ENCODE measurements at regions not wholly inside any gene's neighbourhood (a gene's known extent, or its start where the extent isn't known, plus 50 kb on each side); places are given as distances from the start of the nearest gene placed in this dataset.
"Not testable (repeated sequence)": the region's sequence is repeated elsewhere in the genome, so short reads cannot be mapped to it uniquely, and the experiment has no call there.

DNA sequence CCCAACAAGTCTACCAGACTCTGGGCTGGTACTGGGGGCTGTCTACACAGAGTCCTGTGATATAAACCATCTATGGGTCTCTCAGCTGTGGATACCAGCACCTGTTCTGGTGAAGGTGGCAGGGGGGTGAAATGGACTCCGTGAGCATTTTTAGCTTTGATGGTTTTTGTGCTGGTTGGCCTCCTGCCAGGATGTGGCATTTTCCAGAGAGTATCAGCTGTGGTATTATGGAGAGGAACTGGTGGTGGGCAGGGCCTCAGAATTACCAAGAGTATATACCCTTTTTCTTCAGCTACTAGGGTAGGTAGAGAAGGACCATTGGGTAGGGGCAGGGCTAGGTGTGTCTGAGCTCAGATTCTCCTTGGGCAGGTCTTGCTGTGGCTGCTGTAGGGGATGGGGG lies 1920.9 kb upstream of the PCDH20 start:
- DNase-seq = no peak

DNA sequence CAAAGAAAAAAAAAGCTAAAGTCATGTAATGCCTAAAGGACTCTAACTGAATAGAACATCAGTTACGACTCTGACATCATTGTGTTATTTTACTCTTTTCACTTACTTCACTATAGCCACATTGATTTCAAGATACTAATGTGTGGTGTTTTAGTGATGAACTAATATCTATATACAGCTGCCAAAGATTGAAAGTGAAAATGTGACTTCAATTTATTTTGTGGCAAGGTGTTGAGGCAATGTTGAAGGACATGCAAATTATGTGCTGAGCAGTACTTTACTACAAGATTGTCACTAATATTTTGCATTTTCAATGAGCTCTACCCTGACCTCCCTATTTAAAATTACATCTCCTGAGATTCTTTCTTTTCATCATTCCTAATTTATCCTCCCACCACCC lies 1911.9 kb upstream of the PCDH20 start:
- DNase-seq = no peak

DNA sequence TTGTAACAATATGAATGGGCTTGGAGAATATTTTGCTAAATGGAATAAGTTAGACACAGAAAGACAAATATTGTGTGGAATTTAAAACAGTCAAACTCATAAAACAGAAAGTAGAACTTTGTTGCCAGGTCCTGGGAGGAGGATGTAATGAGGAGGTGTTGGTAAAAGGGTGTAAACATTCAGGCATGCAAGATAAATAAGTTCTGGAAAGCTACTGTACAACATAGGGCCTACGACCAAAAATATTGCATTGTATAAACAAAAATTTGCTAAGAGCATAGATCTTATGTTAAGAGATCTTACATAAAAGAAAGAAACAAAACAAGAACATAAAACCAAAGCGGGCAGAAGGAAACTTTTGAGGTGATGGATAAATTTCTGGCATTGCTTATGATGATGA lies 1907.8 kb upstream of the PCDH20 start:
- no peak for DNase-seq

DNA sequence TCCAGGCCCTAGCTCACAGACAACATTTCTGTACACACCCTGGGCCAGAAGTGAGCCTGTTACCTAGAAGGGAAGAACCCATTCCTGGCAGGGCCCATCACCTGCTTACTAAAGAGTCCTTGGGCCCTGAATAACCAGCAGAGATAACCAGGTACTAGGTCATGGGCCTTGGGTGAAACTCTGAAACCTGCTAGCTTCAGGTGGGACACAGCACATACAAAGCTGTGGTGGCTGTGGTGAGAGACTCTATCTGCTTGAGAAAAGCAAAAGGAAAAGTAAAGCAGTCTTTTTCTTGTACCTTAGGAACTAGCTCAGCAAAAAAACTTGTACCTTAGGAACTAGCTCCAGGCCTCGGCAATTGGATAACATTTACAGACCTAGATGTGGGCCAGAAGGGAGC lies 1895.9 kb upstream of the PCDH20 start:
- DNase-seq = no peak

DNA sequence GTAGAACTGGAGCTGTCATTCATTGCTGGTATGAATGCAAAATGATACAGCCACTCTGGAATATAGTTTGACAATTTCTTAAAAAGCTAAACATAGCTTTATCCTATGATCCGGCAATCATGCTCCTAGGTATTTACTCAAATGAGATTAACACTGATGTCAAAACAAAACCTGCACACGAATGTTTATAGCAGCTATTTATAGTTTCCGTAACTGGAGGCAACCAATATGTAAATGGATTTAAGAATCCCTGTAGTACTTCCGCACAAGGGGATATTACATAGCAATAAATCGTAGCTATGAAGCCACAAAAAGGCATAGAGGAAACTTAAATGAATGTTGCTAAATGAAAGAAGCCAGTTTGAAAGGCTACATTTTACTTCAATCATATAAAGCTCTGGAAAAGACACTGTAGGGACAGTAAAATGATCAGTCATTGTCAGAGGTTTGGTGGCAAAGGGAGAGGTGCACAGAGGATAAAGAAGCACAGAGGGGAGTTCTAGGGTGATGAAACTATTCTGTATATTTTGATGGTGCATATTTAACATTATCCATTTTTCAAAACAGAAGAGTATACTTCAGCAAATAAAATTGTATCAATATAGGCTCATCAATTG lies 1893.0 kb upstream of the PCDH20 start:
- no peak for DNase-seq

DNA sequence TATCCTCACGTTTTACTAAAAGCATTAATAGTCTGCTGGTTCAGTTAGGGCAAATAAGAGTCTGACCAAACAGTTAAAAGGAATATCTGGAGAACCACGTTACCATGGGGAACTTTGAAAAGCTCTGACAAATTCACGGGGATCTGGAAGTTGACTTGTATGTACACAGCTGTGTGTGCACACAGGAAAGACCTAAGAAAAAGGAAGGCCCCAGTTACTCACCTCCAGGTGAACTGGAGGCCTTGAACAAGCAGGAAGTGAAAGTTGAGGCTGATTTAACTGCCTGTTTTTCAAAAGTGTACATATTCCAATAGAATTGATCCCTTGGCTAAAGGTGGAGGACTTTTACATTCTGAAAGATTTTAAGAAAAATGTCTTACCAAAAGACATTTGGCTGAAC lies 1891.6 kb upstream of the PCDH20 start:
- no peak for DNase-seq

DNA sequence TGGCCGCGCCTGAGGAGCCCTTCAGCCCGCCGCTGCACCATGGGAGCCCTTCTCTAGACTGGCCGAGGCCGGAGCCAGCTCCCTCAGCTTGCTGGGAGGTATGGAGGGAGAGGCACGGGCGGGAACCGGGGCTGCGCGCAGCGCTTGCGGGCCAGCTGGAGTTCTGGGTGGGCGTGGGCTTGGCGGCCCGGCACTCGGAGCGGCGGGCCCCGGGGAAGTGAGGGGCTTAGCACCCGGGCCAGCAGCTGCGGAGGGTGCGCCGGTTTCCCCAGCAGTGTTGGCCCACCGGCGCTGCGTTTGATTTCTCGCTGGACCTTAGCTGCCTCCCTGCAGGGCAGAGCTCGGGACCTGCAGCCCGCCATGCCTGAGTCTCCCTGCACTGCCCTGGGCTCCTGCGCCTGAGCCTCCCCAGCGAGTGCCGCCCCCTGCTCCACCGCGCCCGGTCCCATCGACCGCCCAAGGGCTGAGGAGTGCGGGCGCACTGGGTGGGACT lies 1890.0 kb upstream of the PCDH20 start:
- no peak for DNase-seq

DNA sequence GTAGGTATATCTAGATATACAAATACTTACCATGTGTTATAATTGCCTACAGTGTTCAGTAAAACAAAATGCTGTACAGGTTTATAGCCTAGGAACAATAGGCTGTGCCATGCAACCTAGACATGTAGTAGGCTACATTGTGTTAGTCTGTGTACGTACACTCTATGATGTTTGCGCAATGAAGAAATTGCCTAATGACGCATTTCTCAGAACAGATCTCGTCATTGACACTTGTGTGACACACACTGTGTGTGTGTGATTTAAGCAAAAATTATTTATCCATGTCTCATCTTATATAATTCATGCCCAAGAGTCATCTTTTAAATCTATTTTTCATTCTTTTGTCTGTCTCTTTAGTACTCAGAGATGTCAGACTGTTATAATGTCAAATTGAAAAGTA lies 1888.8 kb upstream of the PCDH20 start:
- no peak for DNase-seq

DNA sequence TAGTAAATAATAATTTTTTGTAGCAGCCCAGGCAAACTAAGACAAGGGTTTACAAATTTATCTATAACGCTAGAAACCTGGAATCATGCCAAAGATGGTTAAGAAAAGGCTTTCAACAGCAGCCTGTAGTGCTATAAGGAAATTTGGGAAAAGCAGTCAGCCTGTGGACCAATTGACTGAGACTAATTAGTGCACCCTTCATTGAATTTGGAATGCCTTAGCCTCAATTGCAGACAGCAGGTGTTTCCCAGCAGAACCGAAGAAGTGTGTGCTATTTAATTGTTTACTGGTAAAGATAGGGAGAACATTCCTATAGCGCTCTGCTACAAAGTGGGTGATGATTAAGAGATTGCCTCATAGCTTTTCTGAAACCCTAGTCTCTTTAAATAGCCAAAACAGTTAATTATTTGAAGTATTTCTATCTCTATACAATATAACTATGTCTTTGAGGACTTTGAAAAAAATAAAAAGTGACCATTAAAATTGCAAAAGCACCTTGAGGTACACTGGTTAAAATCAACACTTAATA lies 1884.3 kb upstream of the PCDH20 start:
- no peak for DNase-seq

DNA sequence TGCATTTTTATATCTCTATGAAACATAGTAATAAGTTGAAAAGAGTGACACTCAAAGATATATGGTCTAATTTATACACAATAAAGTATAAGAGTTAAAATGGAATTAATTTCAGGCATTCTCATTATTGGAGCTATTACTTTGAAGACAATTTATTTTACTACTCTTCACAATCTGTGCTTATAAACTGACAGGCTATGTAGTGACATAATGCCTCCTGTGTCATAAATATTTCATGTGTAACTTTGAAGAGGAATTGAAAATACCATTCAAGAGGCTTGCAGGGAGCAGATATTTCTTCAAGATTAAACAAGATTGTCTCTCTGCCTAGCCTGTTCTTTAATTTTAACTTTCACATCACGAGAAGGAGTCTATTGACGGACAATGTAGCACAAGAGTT lies 1881.5 kb upstream of the PCDH20 start:
- DNase-seq = no peak

DNA sequence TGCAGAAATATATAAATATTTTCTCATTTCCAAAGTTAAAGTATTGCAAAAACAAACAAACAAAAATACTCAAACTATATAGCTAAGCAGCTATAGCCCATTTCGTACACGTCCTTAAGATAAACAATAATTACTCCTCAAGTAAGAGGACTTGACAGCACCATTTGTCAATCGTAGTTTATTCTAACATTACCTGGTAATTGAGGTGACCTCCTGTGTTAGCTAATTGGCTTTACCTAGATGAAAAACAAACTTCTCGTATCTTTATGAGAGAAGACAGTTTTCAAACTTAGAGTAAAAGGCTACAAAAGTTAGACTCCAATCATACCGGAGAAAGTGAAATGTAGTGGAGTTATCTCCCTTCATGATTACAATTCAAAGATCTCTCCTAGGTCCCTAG lies 1876.1 kb upstream of the PCDH20 start:
- no peak for DNase-seq

DNA sequence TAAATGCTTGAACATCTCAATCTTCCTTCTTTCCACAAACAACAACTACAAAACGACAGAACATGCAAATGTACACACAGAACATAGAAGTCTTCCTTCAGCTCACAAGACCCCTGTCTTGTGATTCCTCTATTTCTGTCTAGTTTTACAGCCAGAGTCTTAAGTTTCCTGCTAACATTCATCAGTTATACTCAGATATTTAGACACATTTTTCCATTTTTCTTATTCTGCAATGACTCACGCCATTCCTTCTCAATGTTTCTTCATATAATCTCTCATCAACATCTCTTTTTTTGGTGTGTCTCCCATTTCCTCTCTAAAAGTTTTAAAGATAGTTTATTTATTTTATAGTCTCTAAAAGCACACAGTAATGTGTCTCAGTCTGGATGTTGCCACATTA lies 1872.9 kb upstream of the PCDH20 start:
- no peak for DNase-seq

DNA sequence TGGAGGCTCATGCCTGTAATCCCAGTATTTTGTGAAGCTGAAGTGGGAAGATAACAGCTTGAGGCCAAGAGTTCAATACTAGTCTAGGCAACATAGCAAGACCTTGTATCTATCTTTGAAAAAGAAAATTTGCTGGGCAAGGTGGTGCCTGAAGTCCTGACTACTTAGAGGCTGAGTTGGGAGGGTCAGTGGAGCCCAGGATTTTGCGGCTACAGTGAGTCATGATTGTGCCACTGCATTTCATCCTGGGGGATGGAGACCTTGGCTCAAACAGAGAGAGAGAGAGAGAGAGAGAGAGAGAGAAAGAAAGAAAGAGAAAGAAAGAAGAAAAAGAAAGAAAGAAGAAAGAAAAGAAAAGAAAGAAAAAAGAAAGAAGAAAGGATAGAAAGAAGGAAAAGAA lies 1872.3 kb upstream of the PCDH20 start:
- DNase-seq = no peak

DNA sequence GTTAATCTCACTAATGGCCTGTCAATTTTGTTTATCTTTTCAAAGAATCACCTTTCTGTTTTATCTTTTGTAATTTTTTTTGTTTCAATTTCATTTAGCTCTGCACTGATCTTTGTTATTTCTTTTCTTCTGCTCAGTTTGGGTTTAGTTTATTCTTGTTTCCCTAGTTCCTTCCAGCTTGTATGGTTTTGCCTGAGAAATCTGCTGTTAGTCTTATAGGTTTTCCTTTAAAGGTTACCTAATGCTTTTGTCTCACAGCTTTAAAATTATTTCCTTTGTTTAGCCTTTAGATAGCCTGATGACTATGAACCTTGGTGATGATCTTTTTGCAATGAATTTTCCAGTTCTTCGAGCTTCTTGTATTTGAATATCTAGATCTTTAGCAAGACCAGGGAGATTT lies 1869.8 kb upstream of the PCDH20 start:
- no peak for DNase-seq

DNA sequence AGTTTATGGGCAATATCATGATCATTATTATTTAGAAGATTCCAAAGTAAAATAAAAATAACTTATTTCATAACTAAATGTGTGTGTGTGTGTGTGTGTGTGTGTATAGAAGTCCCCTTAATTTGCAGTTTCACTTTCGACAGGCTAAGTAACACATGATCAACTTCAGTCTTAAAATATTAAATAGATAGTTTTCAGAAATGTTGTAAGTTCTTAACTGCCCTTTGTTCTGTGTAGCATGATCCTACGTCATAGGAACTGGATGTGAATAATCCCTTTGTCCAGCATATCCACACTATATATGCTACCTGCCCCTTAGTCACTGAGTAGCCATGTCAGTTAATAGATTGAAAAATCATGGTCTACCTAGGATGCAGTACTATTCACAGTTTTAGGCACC lies 1863.5 kb upstream of the PCDH20 start:
- no peak for DNase-seq

DNA sequence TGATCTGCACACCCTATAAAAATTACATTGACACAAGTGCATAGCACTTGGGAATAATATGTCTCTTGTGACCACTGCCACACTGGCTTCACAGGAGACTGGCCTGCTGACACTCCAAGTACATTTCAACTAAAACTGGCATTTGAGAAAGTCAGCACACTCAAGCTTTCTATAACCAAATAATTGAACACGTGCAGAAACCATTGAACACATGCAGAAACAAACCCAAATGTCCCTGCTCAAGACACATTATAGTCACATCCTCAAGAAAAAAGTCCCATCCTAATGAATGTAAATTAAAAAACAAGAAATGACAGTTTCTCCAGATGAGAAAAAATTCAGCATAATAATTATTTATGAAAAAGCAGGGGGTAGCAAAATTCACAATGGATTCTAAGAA lies 1859.1 kb upstream of the PCDH20 start:
- no peak for DNase-seq

DNA sequence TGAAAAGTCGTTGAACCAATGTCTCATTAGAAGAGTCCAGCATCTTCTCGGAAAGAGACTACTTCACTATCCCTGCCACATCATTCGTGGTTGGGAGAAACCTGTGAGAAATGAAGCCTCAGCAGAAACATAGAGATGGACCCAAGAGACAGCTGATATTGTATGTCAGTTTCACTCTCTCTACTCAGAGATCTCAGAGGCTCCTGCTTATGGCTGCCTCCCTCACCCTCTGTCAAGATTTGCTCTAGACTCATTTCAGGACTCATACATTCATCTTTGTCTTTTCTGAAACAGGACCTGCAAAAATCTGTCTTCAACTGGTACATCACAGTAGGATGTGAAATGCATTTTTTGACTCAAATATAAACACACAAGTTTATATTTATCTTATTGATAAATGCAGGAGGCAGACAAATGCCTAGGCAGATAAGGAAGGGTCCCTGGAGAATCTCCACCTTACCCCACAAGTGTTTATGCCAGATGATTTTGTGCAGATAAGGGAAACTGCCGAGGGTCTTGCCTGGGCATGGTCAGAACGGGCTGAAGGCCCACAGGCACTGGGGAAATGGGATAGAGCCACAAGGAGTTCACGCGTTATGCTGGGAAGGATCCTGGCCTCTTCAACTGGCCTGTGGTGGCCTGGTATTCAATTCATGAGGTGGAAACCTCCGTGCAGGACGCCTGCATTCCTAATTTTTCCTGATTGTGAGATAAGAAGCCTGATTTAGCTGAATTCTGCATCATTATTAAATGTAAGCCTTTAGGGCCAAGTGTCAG lies 1834.0 kb upstream of the PCDH20 start:
- DNase-seq = no peak

DNA sequence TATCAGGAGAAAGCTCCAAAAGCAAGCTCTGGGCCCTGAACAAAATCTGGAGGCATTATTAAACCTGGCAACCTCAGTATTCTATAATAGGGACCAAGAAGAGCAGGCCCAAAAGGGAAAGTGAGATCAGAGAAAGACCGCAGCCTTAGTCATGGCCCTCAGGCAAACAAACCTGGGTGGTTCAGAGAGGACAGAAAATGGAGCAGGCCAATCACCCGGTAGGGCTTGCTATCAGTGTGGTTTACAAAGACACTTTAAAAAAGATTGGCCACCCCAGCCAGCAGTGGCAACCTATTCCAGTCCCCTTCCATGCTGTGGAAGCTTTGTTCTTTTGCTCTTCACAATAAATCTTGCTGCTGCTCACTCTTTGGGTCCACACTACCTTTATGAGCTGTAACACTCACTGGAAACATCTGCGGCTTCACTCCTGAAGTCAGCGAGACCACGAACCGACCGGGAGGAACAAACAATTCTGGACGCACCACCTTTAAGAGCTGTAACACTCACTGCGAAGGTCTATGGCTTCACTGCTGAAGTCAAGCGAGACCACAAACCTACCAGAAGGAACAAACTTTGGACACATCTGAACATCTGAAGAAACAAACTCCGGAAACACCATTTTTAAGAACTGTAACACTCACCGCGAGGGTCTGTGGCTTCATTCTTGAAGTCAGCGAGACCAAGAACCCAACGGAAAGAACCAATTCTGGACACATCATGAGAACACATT lies 1821.2 kb upstream of the PCDH20 start:
- not testable (repeated sequence) for DNase-seq

DNA sequence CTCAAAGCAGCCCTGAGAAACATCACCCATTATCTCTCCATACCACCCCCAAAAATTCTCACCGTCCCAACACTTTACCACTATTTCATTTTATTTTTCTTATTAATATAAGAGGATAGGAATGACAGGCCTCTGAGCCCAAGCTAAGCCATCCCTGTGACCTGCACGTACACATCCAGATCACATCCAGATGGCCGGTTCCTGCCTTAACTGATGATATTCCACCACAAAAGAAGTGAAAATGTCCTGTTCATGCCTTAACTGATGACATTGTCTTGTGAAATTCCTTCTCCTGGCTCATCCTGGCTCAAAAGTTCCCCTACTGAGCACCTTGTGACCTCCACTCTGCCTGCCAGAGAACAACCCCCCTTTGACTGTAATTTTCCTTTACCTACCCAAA lies 1802.9 kb upstream of the PCDH20 start:
- not testable (repeated sequence) for DNase-seq

DNA sequence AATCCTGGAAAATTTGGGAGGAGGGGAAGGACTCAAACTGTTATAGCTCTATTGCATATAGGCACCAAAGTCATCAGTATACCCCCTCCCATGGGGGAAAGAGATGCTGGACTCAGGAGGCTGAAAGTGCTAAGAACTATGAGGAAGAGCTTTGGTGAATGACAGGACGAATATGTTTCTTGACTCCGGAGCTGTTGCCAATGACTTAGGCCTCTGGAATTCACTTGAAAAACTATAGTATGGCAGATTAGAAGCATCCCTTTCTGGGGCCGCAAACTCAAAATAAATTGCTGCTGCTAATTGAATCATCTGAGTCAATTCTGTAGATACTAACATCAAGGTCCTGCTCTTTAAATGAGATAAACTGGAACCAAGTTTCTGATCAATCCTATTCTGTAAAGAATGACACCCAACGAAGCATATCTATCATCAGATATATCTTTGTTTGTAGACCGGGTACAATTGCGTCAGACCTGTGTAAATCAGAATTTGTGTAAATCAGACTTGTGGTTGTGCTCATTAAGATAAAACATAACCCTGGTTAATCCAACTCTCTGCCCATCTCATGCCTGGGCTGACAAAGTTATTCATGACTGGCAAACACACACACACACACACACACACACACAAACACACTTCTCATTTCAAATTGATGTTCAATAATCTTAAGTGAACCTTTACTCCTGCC lies 1793.8 kb upstream of the PCDH20 start:
- no peak for DNase-seq

DNA sequence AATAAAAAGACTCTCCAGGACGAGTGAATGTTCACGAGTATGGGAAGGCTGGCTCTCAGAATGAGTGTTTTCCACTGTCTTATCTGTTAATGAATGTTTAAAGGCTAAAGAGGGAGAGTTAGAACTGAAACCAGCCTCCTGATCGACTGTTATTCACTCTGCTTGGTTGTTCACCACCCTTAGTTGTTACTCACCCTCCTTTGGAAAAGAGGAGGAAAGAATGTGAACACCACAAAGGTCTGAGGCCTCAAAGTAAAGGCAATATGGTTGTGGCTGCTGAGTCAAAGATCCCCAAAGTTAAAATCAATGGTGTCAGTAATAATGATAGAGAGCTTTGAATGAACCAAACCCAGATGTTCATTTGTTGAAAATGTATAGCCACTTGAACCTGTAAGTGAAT lies 1793.2 kb upstream of the PCDH20 start:
- no peak for DNase-seq

DNA sequence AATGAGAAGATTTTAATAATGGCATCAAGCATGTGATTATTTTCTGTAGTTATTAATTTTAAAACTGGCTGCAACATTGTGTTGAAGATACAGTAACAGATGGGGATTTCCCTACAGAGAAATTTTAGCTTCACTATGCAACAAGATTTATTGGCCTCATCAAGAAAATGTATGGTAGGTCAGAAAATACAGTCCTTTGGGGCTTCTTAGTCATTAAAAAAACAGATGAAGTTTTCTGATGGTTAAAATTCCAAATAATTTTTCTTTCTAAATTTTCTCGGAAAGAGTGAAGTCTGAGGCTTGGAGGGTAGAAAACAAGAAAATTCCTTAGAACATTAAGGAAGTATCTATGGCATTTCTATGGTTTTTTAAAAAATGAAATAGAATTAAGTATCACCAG lies 1790.8 kb upstream of the PCDH20 start:
- no peak for DNase-seq

DNA sequence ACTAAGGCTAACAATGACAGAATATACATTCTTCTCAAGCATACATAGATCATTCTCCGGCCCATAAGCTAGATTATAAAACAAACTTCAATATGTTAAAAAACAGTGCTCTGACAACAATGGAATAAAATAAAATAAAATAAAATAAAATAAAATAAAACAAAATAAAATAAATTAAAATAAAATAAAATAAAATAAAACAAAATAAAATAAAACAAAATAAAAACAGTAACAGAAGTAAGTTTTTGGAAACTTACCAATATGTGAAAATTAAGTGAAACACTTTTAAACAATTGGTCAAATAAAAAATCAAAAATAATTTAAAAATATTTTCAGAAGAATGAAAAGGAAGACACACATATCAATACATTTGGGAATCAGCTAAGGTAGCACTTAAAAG lies 1785.8 kb upstream of the PCDH20 start:
- no peak for DNase-seq
